Osteoblast (primary cell): ENCODE measurements at regions not wholly inside any gene's neighbourhood (a gene's known extent, or its start where the extent isn't known, plus 50 kb on each side); places are given as distances from the start of the nearest gene placed in this dataset.

Experiments
- DNase-seq: peaks from one replicate; pipeline ENCODE4 v3.0.0; 2011; ENCODE audit warnings: low spot score, mixed read lengths; ENCODE audit not compliant: insufficient read length; ENCODE audit errors: missing footprints
- H2AFZ ChIP-seq: 2 replicates; pipeline ENCODE4 v1.6.0; 2011; ENCODE audit warnings: mild to moderate bottlenecking, low read length
- H3K27ac ChIP-seq: 2 replicates; pipeline ENCODE4 v1.5.1; 2011; ENCODE audit warnings: mild to moderate bottlenecking, low read depth, low read length, moderate library complexity
- H3K27me3 ChIP-seq: 2 replicates; pipeline ENCODE4 v1.6.0; 2012; ENCODE audit warnings: mild to moderate bottlenecking, control low read depth, inconsistent platforms, low read length, moderate library complexity; ENCODE audit not compliant: insufficient read depth
- H3K36me3 ChIP-seq: 2 replicates; pipeline ENCODE4 v1.5.1; 2011; ENCODE audit warnings: mild to moderate bottlenecking, low read length, control low read depth, moderate library complexity; ENCODE audit not compliant: insufficient read depth
- H3K4me1 ChIP-seq: 2 replicates; pipeline ENCODE4 v1.5.1; 2011; ENCODE audit warnings: mild to moderate bottlenecking, low read length, control low read depth, moderate library complexity; ENCODE audit not compliant: insufficient read depth
- H3K4me2 ChIP-seq: 2 replicates; pipeline ENCODE4 v1.6.0; 2011; ENCODE audit warnings: mild to moderate bottlenecking, low read length; ENCODE audit not compliant: insufficient read depth
- H3K4me3 ChIP-seq: fragments of 200-600 bp; sonication (generic); 3 replicates; pipeline ENCODE4 v1.5.1; 2012; ENCODE audit warnings: mild to moderate bottlenecking, low read length, inconsistent platforms; ENCODE audit not compliant: insufficient read depth
- H3K79me2 ChIP-seq: 2 replicates; pipeline ENCODE4 v1.6.0; 2012; ENCODE audit warnings: mild to moderate bottlenecking, low read length, control low read depth, inconsistent platforms; ENCODE audit not compliant: insufficient read depth
- H3K9me3 ChIP-seq: 2 replicates; pipeline ENCODE4 v1.5.1; 2011; ENCODE audit warnings: low read depth, low read length, control low read depth
- H4K20me1 ChIP-seq: 2 replicates; pipeline ENCODE4 v1.6.0; 2012; ENCODE audit warnings: mild to moderate bottlenecking, low read length, control low read depth; ENCODE audit not compliant: insufficient read depth
- TF ChIP-seq, protein P1 (sequence below): IDR thresholded peaks from 2 replicates; pipeline ENCODE4 v1.5.1; 2011; ENCODE audit warnings: mild to moderate bottlenecking, low read depth, low read length, moderate library complexity; ENCODE audit errors: extremely low read depth

DNA sequence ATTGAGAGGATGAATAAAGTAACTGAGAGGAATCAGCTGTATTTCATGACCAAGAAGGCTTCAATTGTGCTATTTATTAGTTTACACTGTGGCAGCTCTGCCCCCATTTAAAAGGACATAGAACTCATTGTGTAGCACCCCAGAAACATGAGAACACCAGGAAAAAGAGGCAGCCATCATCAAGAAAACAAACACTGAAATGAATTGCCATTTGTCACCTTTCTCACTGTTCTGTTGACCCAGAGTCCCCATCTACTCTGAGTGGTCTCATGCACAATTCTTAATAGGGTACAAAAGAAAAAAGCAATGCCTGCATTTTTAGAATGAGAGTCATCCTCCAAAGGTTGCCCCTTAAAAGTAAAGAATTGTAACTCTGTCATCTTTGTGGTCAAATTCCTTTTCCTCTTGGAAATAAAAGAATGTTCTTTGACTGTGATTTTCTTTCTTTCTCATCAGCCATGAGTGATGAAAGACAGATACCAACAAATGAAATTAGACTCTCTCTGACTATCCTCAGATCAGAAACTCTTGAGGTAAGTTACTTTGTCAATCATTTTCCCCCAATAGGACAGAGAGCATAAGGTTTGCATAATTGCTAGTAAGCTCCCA lies 1941.9 kb upstream of the PIK3C3 start:
- Histone ChIP-seq H3K9me3 (peaks cover 2% of the 10 kb centered on the region), H3K4me1 (no peaks in the 10 kb centered on the region), H2AFZ (no peak overlapping the region), H3K4me3 (no peak overlapping the region), H3K27ac (no peak overlapping the region), H3K27me3 (no peaks in the 10 kb centered on the region), H3K36me3 (no peaks in the 10 kb centered on the region), H3K4me2 (no peak overlapping the region), H4K20me1 (no peaks in the 10 kb centered on the region), H3K79me2 (no peaks in the 10 kb centered on the region)
- TF ChIP-seq, protein P1, sequence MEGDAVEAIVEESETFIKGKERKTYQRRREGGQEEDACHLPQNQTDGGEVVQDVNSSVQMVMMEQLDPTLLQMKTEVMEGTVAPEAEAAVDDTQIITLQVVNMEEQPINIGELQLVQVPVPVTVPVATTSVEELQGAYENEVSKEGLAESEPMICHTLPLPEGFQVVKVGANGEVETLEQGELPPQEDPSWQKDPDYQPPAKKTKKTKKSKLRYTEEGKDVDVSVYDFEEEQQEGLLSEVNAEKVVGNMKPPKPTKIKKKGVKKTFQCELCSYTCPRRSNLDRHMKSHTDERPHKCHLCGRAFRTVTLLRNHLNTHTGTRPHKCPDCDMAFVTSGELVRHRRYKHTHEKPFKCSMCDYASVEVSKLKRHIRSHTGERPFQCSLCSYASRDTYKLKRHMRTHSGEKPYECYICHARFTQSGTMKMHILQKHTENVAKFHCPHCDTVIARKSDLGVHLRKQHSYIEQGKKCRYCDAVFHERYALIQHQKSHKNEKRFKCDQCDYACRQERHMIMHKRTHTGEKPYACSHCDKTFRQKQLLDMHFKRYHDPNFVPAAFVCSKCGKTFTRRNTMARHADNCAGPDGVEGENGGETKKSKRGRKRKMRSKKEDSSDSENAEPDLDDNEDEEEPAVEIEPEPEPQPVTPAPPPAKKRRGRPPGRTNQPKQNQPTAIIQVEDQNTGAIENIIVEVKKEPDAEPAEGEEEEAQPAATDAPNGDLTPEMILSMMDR, result no peak
- DNase-seq, result no peak

DNA sequence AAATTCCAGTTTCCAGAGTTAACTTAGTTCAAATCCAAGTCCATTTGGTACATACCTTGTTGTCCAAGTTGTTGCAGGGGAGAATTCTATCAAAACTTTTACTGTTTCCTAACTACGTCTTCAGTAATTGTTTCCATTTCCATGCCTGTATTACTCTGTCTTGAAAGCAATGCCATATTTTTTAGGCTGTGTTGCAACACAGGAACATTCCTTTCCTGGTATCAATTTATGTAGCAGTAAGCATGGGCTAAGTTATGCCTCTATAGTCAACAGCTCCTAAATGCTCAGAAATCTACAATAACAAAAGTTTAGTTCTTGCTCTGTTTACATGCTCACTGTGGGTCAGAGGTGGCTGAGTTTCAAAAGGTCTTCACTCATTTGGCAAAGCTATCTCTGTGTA lies 1943.8 kb upstream of the PIK3C3 start:
- no peak overlapping the region for H3K4me3 ChIP-seq
- peaks cover 2% of the 10 kb centered on the region for H3K9me3 ChIP-seq
- no peaks in the 10 kb centered on the region for H3K36me3 ChIP-seq
- no peaks in the 10 kb centered on the region for H3K79me2 ChIP-seq
- TF ChIP-seq, protein P1, result no peak
- H3K27ac ChIP-seq, result no peak overlapping the region
- no peaks in the 10 kb centered on the region for H4K20me1 ChIP-seq
- DNase-seq, result no peak
- H2AFZ ChIP-seq, result no peak overlapping the region
- H3K27me3 ChIP-seq, result no peaks in the 10 kb centered on the region
- H3K4me1 ChIP-seq, result no peaks in the 10 kb centered on the region
- no peak overlapping the region for H3K4me2 ChIP-seq

DNA sequence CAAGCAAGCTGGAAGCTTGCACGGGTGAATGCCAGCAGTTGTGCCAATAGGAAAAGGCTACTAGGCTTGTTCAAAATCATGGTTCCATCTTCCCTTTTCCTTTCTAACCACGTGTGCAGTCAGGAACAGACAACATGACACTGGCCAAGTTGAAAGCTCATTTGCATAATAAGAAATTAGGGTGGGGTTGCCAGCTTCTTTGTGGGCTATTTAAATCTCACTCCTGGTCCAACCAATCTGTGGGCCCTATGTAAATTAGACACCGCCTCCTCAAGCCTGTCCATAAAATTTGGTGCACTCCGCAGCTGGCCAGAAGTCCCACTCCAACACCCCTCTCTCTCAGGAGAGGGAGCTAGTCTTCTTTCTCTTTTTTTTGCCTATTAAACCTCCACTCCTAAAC lies 1948.4 kb upstream of the PIK3C3 start:
- H3K9me3 ChIP-seq, result peaks cover 2% of the 10 kb centered on the region
- no peaks in the 10 kb centered on the region for H3K4me1 ChIP-seq
- H3K4me2 ChIP-seq, result no peak overlapping the region
- H2AFZ ChIP-seq, result no peak overlapping the region
- no peaks in the 10 kb centered on the region for H3K27me3 ChIP-seq
- TF ChIP-seq, protein P1, result no peak
- H3K36me3 ChIP-seq, result no peaks in the 10 kb centered on the region
- no peak overlapping the region for H3K4me3 ChIP-seq
- H3K27ac ChIP-seq, result no peak overlapping the region
- H4K20me1 ChIP-seq, result no peaks in the 10 kb centered on the region
- DNase-seq, result no peak
- no peaks in the 10 kb centered on the region for H3K79me2 ChIP-seq

DNA sequence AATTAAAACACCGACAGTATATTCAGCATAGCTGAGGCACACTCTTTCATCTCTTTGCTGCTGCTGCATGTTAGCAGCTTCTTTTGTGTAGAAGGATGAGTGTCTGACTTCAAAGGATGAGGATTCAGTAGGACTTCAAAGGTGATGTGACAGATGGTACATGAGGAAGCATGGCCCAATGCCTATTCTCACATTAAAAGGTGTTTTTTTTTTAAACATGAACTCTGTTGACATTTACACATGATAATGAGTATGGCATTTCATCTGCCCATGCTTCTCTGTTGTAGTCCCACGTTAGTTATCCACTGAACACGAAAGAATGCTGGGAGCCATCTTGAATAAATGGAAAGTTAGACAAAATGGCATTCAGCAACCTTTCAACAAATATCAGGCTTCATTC lies 1950.8 kb upstream of the PIK3C3 start:
- no peaks in the 10 kb centered on the region for H3K9me3 ChIP-seq
- no peaks in the 10 kb centered on the region for H3K4me1 ChIP-seq
- TF ChIP-seq, protein P1, result no peak
- H2AFZ ChIP-seq, result no peak overlapping the region
- H3K27me3 ChIP-seq, result no peaks in the 10 kb centered on the region
- H4K20me1 ChIP-seq, result no peaks in the 10 kb centered on the region
- H3K4me2 ChIP-seq, result no peak overlapping the region
- no peak overlapping the region for H3K27ac ChIP-seq
- no peaks in the 10 kb centered on the region for H3K79me2 ChIP-seq
- no peak for DNase-seq
- H3K4me3 ChIP-seq, result no peak overlapping the region
- no peaks in the 10 kb centered on the region for H3K36me3 ChIP-seq
